SK-N-MC (cell line): ENCODE measurements at regions not wholly inside any gene's neighbourhood (a gene's known extent, or its start where the extent isn't known, plus 50 kb on each side); places are given as distances from the start of the nearest gene placed in this dataset.

Experiments
- EZH2 ChIP-seq: fragments of 200-600 bp; sonication (generic); IDR thresholded peaks from one replicate; pipeline ENCODE4 v1.6.1; 2017; ENCODE audit warnings: antibody characterized with exemption
- FOXP2 ChIP-seq: optimal IDR thresholded peaks from 2 replicates; pipeline ENCODE3; 2011; ENCODE audit warnings: mild to moderate bottlenecking, moderate library complexity; ENCODE audit not compliant: insufficient read depth; ENCODE audit errors: extremely low read length, control extremely low read depth
- POLR2AphosphoS5 ChIP-seq: IDR thresholded peaks from 2 replicates; pipeline ENCODE4 v1.6.1; 2012; ENCODE audit warnings: mild to moderate bottlenecking, low read depth, low read length, borderline replicate concordance

DNA sequence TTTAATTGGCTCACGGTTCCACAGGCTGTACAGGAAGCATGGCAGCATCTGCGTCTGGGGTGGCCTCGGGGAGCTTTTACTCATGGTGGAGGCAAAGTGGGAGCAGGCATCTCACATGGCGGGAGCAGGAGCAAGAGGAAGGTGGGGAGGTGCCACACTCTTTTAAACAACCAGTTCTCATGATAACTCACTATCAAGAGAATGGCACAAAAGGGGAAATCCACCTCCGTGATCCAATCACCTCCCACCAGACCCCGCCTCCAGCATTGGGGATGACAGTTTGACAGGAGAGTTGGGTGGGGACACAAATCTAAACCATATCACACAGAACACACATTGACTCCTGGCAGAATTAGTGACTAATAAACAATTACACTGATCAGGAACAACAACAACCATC is 68.6 kb upstream of the ACKR3 start:
- TF ChIP-seq EZH2 (no peak), POLR2AphosphoS5 (no peak), FOXP2 (no peak)
